ENCODE measurements at regions not wholly inside any gene's neighbourhood (a gene's known extent, or its start where the extent isn't known, plus 50 kb on each side); places are given as distances from the start of the nearest gene placed in this dataset.

DNA sequence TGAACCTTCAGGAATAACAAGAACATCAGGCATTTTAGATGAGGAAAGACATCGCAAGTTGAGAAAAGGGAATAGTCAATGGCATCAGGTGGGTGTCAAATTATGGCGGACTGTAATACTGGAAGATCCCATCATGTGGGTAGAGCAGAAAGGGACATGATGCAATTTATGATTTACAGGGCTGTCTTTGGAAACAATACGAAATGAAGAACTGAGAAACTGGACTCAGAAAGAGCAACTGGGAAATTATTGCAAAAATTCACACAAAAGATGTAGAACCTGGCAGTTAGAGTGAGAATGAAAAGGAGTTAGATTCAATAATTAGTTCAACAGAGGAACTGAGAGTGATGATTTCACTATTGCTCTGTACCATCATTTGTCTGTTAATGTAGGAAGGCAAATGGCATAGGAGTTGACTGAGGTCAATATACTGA, 1635.0 kb upstream of the ACVR2A start:
- TF ChIP-seq, protein P1, sequence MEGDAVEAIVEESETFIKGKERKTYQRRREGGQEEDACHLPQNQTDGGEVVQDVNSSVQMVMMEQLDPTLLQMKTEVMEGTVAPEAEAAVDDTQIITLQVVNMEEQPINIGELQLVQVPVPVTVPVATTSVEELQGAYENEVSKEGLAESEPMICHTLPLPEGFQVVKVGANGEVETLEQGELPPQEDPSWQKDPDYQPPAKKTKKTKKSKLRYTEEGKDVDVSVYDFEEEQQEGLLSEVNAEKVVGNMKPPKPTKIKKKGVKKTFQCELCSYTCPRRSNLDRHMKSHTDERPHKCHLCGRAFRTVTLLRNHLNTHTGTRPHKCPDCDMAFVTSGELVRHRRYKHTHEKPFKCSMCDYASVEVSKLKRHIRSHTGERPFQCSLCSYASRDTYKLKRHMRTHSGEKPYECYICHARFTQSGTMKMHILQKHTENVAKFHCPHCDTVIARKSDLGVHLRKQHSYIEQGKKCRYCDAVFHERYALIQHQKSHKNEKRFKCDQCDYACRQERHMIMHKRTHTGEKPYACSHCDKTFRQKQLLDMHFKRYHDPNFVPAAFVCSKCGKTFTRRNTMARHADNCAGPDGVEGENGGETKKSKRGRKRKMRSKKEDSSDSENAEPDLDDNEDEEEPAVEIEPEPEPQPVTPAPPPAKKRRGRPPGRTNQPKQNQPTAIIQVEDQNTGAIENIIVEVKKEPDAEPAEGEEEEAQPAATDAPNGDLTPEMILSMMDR (conservative IDR thresholded peaks at IDR 0.05; ENCODE audit: low read depth in 2 of 2): no peak
- TF ChIP-seq EZH2 (IDR thresholded peaks at IDR 0.05; ENCODE audit: low read depth, unreplicated experiment) (no peak), POLR2AphosphoS5 (IDR thresholded peaks at IDR 0.05; ENCODE audit: low read depth) (no peak)
- TF ChIP-seq, protein P2, sequence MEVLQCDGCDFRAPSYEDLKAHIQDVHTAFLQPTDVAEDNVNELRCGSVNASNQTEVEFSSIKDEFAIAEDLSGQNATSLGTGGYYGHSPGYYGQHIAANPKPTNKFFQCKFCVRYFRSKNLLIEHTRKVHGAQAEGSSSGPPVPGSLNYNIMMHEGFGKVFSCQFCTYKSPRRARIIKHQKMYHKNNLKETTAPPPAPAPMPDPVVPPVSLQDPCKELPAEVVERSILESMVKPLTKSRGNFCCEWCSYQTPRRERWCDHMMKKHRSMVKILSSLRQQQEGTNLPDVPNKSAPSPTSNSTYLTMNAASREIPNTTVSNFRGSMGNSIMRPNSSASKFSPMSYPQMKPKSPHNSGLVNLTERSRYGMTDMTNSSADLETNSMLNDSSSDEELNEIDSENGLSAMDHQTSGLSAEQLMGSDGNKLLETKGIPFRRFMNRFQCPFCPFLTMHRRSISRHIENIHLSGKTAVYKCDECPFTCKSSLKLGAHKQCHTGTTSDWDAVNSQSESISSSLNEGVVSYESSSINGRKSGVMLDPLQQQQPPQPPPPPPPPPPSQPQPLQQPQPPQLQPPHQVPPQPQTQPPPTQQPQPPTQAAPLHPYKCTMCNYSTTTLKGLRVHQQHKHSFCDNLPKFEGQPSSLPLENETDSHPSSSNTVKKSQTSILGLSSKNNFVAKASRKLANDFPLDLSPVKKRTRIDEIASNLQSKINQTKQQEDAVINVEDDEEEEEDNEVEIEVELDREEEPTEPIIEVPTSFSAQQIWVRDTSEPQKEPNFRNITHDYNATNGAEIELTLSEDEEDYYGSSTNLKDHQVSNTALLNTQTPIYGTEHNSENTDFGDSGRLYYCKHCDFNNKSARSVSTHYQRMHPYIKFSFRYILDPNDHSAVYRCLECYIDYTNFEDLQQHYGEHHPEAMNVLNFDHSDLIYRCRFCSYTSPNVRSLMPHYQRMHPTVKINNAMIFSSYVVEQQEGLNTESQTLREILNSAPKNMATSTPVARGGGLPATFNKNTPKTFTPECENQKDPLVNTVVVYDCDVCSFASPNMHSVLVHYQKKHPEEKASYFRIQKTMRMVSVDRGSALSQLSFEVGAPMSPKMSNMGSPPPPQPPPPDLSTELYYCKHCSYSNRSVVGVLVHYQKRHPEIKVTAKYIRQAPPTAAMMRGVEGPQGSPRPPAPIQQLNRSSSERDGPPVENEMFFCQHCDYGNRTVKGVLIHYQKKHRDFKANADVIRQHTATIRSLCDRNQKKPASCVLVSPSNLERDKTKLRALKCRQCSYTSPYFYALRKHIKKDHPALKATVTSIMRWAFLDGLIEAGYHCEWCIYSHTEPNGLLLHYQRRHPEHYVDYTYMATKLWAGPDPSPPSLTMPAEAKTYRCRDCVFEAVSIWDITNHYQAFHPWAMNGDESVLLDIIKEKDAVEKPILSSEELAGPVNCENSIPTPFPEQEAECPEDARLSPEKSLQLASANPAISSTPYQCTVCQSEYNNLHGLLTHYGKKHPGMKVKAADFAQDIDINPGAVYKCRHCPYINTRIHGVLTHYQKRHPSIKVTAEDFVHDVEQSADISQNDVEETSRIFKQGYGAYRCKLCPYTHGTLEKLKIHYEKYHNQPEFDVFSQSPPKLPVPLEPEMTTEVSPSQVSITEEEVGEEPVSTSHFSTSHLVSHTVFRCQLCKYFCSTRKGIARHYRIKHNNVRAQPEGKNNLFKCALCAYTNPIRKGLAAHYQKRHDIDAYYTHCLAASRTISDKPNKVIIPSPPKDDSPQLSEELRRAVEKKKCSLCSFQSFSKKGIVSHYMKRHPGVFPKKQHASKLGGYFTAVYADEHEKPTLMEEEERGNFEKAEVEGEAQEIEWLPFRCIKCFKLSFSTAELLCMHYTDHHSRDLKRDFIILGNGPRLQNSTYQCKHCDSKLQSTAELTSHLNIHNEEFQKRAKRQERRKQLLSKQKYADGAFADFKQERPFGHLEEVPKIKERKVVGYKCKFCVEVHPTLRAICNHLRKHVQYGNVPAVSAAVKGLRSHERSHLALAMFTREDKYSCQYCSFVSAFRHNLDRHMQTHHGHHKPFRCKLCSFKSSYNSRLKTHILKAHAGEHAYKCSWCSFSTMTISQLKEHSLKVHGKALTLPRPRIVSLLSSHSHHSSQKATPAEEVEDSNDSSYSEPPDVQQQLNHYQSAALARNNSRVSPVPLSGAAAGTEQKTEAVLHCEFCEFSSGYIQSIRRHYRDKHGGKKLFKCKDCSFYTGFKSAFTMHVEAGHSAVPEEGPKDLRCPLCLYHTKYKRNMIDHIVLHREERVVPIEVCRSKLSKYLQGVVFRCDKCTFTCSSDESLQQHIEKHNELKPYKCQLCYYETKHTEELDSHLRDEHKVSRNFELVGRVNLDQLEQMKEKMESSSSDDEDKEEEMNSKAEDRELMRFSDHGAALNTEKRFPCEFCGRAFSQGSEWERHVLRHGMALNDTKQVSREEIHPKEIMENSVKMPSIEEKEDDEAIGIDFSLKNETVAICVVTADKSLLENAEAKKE (CRISPR knock-in tag; IDR thresholded peaks at IDR 0.05): no peak

All from GM23338 (cell line).